ENCODE measurements at regions not wholly inside any gene's neighbourhood (a gene's known extent, or its start where the extent isn't known, plus 50 kb on each side); places are given as distances from the start of the nearest gene placed in this dataset.

DNA sequence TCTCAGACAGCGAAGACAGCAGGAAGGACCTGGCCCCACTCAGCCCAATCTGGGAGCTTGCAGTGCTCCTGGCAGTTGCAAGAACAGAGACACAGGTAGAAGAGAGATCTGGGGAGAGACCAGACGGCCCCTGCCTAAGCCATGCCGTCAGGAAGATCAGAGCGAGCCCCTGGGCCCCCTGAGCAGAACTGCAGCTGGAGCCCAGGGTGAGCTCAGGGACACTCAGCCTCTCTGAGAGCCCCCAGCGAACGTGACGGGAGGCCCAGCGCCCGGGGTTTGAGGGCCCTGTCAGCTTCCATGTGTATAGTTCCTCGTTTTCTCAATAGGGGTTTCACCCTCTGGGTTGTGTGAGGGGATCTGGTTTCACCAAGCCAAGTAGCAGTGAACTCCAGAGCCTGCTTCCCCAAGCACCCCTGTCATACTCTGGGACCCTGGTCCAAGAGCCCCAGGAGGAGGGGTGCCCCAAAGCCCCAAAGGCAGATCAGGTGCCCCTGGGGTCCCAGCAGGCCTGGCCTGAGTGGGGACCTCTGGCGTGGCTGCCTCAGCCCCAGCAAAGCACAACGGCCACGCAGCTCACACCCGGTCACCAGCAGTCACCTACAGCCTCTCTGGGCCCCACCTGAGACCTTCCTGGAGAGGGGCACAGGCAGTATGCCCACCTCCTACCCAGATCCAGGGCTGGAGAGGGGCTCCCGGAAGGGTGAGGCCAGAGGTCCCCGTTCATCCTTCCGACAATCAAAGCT is 431.3 kb upstream of the MYT1L start:
- DNase-seq (no peak), ATAC-seq (no peak)
- no peaks in the 10 kb centered on the region for H3K36me3 ChIP-seq
- intact Hi-C loops (cut with DNase I), result no loop called here
- no peaks in the 10 kb centered on the region for H3K9me3 ChIP-seq
- H3K4me3 ChIP-seq, result no peak overlapping the region
- H3K4me1 ChIP-seq, result no peaks in the 10 kb centered on the region
- H3K27me3 ChIP-seq, result no peaks in the 10 kb centered on the region
- 43% methylated on average over 4 of the region's 17 CpGs for WGBS (ENCODE audit: insufficient coverage, low coverage, low lambda C conversion rate, missing lambda C conversion rate)
- H3K27ac ChIP-seq, result no peak overlapping the region
- TF ChIP-seq, protein P1, sequence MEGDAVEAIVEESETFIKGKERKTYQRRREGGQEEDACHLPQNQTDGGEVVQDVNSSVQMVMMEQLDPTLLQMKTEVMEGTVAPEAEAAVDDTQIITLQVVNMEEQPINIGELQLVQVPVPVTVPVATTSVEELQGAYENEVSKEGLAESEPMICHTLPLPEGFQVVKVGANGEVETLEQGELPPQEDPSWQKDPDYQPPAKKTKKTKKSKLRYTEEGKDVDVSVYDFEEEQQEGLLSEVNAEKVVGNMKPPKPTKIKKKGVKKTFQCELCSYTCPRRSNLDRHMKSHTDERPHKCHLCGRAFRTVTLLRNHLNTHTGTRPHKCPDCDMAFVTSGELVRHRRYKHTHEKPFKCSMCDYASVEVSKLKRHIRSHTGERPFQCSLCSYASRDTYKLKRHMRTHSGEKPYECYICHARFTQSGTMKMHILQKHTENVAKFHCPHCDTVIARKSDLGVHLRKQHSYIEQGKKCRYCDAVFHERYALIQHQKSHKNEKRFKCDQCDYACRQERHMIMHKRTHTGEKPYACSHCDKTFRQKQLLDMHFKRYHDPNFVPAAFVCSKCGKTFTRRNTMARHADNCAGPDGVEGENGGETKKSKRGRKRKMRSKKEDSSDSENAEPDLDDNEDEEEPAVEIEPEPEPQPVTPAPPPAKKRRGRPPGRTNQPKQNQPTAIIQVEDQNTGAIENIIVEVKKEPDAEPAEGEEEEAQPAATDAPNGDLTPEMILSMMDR (IDR thresholded peaks at IDR 0.05), result no peak
- no peak for TF ChIP-seq POLR2A (IDR thresholded peaks at IDR 0.05)

DNA sequence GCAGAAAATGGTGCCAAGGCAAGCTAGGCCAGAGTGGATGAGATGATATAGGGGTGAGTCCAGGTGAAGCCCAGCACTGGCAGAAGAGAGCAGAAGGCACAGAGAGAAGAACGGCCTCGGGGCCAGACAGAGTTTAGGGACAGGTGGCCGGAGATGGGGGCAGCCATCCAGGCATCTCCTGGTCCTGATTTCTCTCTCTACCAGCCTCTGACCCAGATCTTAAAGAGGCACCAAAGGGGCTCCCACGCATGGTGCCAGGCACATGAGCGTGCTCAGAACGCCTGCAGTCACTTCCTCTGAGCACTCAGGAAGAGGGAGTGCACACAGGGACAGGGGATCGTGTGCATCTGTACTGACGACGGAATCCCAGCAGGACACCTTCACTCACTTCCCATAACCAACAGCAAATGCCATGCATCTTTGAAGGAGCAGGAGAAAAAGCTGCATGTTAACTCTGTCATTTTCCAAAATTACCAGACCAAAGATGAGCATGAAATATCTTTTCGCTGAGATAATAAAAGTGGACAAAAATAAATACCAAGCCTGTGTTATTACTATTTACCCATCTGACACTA is 427.8 kb upstream of the MYT1L start:
- DNase-seq (no peak), ATAC-seq (no peak)
- Histone ChIP-seq H3K27me3 (no peaks in the 10 kb centered on the region), H3K4me3 (no peak overlapping the region), H3K4me1 (no peaks in the 10 kb centered on the region), H3K27ac (no peak overlapping the region), H3K36me3 (no peaks in the 10 kb centered on the region), H3K9me3 (no peaks in the 10 kb centered on the region)
- intact Hi-C loops (cut with DNase I), result no loop called here
- 71% methylated on average over 7 of the region's 10 CpGs for WGBS (ENCODE audit: insufficient coverage, low coverage, low lambda C conversion rate, missing lambda C conversion rate)
- TF ChIP-seq, protein P1 (IDR thresholded peaks at IDR 0.05), result no peak
- no peak for TF ChIP-seq POLR2A (IDR thresholded peaks at IDR 0.05)

DNA sequence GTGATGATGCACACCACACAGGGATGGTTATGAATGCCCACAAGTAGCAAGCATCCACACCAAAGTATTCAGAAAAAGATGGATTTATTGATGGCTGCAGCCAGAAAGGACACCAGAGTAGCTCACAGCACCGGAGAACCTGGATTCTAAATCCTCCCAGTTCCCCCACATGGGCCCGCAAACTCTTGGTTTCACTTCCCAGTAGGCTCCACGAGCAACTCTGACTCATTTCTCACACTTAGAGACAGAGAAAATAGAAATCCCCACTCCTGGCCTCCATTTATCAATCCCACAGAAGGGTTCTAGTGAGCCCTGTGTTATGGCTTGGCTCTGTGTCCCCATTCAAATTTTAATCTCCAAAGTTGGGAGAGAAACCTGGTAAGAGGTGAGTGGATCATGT is 426.7 kb upstream of the MYT1L start:
- intact Hi-C loops (cut with DNase I), result no loop called here
- no peak overlapping the region for H3K27ac ChIP-seq
- DNase-seq (no peak), ATAC-seq (no peak)
- no peaks in the 10 kb centered on the region for H3K36me3 ChIP-seq
- no peaks in the 10 kb centered on the region for H3K27me3 ChIP-seq
- no peak overlapping the region for H3K4me3 ChIP-seq
- WGBS (ENCODE audit: insufficient coverage, low coverage, low lambda C conversion rate, missing lambda C conversion rate), result 27% methylated on average over 3 of the region's 3 CpGs
- no peaks in the 10 kb centered on the region for H3K9me3 ChIP-seq
- no peaks in the 10 kb centered on the region for H3K4me1 ChIP-seq
- TF ChIP-seq, protein P1 (IDR thresholded peaks at IDR 0.05), result no peak
- no peak for TF ChIP-seq POLR2A (IDR thresholded peaks at IDR 0.05)

DNA sequence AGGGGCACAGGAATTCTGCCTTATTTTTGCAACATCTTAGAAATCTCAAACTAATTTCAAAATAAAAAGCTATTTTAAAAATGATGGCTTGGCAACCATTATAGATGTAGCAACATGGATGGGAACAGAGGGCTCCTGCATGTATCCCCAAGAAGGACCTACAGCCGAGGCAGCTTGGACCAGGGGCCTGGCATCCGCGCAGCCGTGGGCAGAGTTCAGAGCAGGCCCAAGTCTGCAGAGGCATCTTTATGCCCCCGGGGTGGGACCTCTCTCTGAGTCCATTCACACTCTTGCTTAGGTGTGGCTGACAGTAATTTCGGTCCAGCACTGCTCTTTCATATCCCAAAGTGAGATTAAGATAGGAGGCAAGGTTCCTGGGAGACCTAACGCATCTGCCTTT is 425.8 kb upstream of the MYT1L start:
- no peak for ATAC-seq
- no peak for DNase-seq
- no peak overlapping the region for H3K4me3 ChIP-seq
- intact Hi-C loops (cut with DNase I), result no loop called here
- 43% methylated on average over 3 of the region's 7 CpGs for WGBS (ENCODE audit: insufficient coverage, low coverage, low lambda C conversion rate, missing lambda C conversion rate)
- no peak overlapping the region for H3K27ac ChIP-seq
- no peaks in the 10 kb centered on the region for H3K36me3 ChIP-seq
- TF ChIP-seq POLR2A (IDR thresholded peaks at IDR 0.05), result no peak
- TF ChIP-seq, protein P1 (IDR thresholded peaks at IDR 0.05), result no peak
- H3K9me3 ChIP-seq, result no peaks in the 10 kb centered on the region
- H3K27me3 ChIP-seq, result no peaks in the 10 kb centered on the region
- H3K4me1 ChIP-seq, result no peaks in the 10 kb centered on the region

Measured in right lobe of liver (tissue), 6 donors.